ENCODE measurements at regions not wholly inside any gene's neighbourhood (a gene's known extent, or its start where the extent isn't known, plus 50 kb on each side); places are given as distances from the start of the nearest gene placed in this dataset.
"Not testable (repeated sequence)": the region's sequence is repeated elsewhere in the genome, so short reads cannot be mapped to it uniquely, and the experiment has no call there.

DNA sequence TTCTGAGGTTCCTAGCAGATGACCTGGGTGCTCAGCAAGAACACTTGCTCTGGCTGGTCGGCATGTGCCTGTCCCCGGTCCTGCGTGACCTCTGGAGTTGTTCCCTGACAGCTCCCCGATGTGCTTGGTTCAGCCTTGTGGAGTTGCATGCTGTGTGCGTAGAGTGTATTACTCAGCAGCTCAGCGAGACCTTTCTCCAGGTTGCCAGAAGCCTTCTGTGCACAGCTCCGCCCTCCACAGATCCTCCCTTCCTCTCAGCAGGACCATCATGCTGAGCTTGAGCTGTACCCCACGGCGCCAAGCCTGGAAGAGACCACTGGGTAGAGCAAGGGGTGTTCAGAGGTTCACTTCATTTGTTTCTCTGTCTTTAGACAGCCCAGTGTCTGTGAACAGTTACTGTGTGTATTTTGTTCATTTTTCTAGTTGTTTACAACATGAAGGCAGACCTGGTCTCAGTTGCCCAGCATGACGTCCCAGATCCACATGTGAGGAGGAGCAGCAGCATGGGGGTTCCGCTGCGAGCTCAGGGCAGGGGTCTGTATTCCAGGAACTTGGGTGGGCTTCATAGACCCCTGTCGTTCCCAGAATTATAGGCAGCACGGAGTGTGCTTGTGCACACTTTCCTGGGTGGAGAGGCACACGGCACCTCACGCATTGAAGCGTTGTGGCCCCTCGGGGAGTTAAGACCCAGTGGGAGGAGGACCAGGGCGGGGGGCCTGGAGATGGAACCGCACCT lies 148.6 kb downstream of the IGLL1 start:
- H3K27ac Mint-ChIP-seq: no peak overlapping the region
- H3K36me3 Mint-ChIP-seq: peaks cover 0 to 15% of the 10 kb centered on the region in 2 donors
- ATAC-seq (replicated peaks) (no peak), DNase-seq (no peak)
- H3K9me3 Mint-ChIP-seq: peaks cover 5 to 11% of the 10 kb centered on the region in 2 donors
- H3K27me3 Mint-ChIP-seq: peaks cover 4 to 11% of the 10 kb centered on the region in 2 donors
- peaks cover 9 to 29% of the 10 kb centered on the region in 2 donors for H3K4me1 Mint-ChIP-seq
- H3K4me3 Mint-ChIP-seq: no peak overlapping the region

DNA sequence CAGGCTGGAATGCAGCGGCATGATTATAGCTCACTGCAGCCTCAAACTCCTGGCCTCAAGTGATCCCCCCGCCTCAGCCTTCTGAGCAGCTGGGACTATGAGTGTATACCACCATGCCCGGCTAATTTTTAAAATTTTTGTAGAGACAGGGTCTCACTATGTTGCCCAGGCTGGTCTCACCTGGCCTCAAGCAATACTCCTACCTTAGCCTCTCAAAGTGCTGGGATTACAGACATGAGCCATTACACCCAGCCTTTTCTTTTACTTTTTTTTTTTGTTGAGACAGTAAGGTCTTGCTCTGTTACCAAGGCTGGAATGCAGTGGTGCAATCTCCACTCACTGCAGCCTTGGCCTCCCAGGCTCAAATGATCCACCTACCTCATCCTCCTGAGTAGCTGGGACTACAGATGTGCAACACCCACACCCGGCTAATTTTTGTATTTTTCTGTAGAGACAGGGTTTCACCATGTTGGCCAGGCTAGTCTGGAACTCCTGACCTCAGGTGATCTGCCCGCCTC lies 155.5 kb downstream of the IGLL1 start:
- not testable (repeated sequence) for DNase-seq; H3K9me3 Mint-ChIP-seq; H3K27me3 Mint-ChIP-seq; ATAC-seq (replicated peaks); H3K36me3 Mint-ChIP-seq
- H3K27ac Mint-ChIP-seq: peak overlapping the region; percentile 39
- peaks cover 7 to 41% of the 10 kb centered on the region in 2 donors for H3K4me1 Mint-ChIP-seq
- H3K4me3 Mint-ChIP-seq: peak overlapping the region in 1 of 2 donors; percentile 39

DNA sequence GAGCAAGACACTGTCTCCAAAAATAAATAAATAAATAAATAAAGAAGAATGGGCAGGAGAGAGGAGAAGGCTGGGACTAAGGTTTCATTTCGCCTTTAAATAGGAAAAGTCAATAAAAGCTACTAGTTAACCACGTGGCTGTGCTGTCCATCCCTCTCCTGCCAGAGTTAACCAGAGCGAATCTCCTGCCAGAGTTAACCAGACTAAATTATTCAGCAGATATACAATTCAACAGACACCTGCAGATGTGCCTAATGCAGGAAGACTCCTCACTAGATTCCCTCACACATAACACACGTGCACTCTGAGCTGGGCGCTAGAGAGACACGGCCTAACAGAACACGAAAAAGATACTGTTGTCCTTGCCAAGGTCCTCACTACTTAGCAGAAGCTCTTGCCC lies 156.1 kb downstream of the IGLL1 start:
- DNase-seq (no peak), ATAC-seq (replicated peaks) (peak; percentile 16 to 30)
- H3K27ac Mint-ChIP-seq: peak overlapping the region; percentile 39
- no peaks in the 10 kb centered on the region for H3K27me3 Mint-ChIP-seq
- H3K36me3 Mint-ChIP-seq: no peaks in the 10 kb centered on the region
- H3K4me3 Mint-ChIP-seq: no peak overlapping the region
- H3K4me1 Mint-ChIP-seq: peaks cover 7 to 40% of the 10 kb centered on the region in 2 donors
- no peaks in the 10 kb centered on the region for H3K9me3 Mint-ChIP-seq

DNA sequence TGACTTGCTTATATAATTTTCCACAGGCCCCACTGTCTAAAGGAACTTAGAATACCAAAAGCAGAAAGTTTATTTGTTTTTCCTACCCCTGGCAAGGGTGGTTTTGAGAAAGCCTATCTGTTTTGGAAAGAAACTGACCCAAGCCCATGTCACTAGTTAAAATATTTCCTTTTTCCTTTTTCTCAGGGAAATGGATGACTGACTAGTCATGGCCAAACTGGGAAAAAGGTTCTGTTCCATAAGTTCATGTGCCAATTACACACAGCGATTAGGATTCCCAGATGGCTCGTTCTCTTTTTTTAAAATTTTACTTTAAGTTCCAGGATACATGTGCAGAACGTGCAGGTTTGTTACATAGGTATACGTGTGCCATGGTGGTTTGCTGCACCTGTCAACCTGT lies 157.8 kb downstream of the IGLL1 start:
- peaks cover 8 to 40% of the 10 kb centered on the region in 2 donors for H3K4me1 Mint-ChIP-seq
- H3K27ac Mint-ChIP-seq; H3K4me3 Mint-ChIP-seq; ATAC-seq (replicated peaks); H3K36me3 Mint-ChIP-seq; H3K27me3 Mint-ChIP-seq; DNase-seq; H3K9me3 Mint-ChIP-seq: not testable (repeated sequence)

DNA sequence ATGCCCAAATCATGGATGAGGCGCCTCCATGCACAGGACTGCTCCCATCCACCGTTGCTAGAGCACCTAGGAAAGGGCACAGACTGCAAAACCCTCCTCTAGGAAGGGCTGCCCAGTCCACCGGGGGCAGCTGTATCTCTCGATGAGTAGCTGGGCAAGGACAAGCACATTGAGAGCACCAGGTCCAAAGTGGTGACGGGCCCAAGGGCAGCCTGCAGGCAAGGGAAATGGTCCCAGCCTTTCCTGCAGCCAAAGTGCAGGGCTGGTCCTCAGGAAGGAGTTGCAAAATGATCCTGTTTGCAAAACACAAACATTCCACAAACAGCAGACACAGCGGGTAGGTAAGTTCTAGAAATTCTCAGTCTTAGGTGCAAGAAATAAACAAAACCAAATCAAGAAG lies 158.8 kb downstream of the IGLL1 start:
- not testable (repeated sequence) for H3K36me3 Mint-ChIP-seq; H3K4me3 Mint-ChIP-seq; DNase-seq; ATAC-seq (replicated peaks); H3K27ac Mint-ChIP-seq; H3K27me3 Mint-ChIP-seq; H3K9me3 Mint-ChIP-seq
- H3K4me1 Mint-ChIP-seq: peaks cover 7 to 34% of the 10 kb centered on the region in 2 donors

DNA sequence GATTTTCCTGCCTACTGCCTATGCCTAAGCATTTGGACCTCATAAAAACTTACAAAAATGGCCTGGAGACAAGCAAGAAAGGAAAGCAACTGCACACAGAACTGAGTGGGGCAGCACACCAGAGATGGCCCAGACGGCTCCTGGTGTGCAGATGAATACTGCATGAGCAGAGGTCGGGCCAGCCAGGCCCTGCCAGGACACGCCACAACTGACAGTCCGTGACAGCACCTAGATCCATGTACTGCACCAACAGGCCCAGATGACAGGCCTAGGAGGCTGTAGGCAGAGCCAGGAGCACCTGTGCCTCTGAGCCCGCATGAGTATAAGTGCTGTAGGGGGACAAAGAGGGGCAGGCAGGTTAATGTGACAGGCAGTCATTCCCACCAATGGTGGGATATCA lies 160.2 kb downstream of the IGLL1 start:
- Mint-ChIP-seq H3K4me3 (no peak overlapping the region), H3K9me3 (no peaks in the 10 kb centered on the region), H3K36me3 (no peaks in the 10 kb centered on the region), H3K4me1 (peaks cover 2 to 24% of the 10 kb centered on the region in 2 donors), H3K27ac (no peak overlapping the region), H3K27me3 (peaks cover 0 to 6% of the 10 kb centered on the region in 2 donors)
- ATAC-seq (replicated peaks): no peak
- DNase-seq: no peak

DNA sequence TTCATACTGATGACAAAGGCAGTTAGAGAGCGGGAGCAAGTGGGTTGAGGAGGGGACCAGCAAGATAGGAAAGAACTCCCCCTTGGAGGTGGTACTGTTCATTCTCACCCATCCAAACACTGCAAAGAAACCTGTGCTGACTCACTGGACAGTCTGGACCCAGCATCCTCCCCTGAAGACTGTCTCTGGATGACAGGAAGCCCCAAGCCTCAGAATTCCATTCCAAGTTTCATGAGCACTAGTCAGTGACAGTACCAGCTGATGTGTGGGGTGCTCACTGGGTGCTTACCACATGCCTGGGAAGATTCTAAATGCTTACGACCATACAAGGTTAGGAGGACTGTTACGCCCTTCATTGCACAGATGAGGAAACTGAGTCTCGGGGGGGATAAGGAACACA lies 160.9 kb downstream of the IGLL1 start:
- no peaks in the 10 kb centered on the region for H3K9me3 Mint-ChIP-seq
- DNase-seq (no peak), ATAC-seq (replicated peaks) (no peak)
- peaks cover 0 to 6% of the 10 kb centered on the region in 2 donors for H3K27me3 Mint-ChIP-seq
- no peak overlapping the region for H3K4me3 Mint-ChIP-seq
- no peaks in the 10 kb centered on the region for H3K36me3 Mint-ChIP-seq
- H3K27ac Mint-ChIP-seq: no peak overlapping the region
- peaks cover 2 to 18% of the 10 kb centered on the region in 2 donors for H3K4me1 Mint-ChIP-seq

DNA sequence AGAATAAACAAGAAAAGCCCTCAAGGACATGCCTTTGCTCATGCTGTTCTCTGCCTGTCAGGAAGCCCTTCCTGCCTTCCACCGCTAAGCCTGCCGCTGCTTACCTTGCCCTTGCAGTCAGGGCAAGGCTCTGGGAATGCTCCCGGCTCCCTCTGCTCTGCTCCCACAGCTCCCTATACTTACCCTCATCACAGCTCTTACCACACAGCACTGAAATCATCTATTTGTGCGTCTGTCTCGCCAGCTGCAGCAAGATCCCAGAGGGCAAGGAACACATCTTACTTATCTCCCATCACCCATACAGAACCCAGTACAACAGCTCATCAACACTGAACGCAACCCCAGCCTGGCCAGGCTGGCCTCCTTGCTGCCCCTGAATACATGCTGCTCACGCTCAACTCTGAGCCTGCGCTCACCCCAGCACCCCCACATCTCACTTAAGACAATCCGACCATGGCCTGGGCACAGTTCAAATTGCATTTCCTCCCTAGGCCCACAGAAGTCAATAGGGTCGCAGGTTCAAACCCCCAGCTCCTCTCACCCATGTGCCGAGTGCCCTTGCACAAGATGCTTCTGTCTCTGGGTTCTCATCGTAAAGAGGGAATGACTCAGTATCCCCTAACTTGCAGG lies 161.8 kb downstream of the IGLL1 start:
- no peak for ATAC-seq (replicated peaks)

DNA sequence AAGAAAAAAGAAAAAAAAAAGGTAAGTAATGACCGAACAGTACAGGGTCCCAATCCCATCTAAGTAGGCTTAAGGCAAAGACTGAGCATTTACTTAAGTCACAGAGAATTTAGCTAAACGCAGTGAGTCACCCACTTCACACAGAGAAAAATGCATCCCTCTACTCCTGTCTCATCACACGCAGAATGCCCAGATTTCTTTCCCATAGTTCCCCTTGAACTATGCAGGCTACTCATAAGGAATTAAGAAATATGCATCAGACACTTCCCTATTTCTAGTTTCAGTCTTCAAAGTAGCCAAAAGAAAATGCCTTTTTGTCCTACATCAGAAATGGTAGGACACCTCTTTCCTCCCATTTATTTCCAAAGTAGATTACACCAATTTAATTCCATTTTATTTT lies 162.8 kb downstream of the IGLL1 start:
- not testable (repeated sequence) for H3K4me3 Mint-ChIP-seq; H3K4me1 Mint-ChIP-seq; ATAC-seq (replicated peaks); H3K27ac Mint-ChIP-seq; H3K9me3 Mint-ChIP-seq; H3K27me3 Mint-ChIP-seq; DNase-seq; H3K36me3 Mint-ChIP-seq

More for the DNA sequence above, 161.8 kb downstream of the IGLL1 start:
- Mint-ChIP-seq H3K9me3 (no peaks in the 10 kb centered on the region), H3K27ac (peak overlapping the region; percentile 57), H3K4me3 (no peak overlapping the region), H3K4me1 (peaks cover 2 to 9% of the 10 kb centered on the region in 2 donors), H3K27me3 (peaks cover 0 to 6% of the 10 kb centered on the region in 2 donors), H3K36me3 (no peaks in the 10 kb centered on the region)
- no peak for DNase-seq

DNA sequence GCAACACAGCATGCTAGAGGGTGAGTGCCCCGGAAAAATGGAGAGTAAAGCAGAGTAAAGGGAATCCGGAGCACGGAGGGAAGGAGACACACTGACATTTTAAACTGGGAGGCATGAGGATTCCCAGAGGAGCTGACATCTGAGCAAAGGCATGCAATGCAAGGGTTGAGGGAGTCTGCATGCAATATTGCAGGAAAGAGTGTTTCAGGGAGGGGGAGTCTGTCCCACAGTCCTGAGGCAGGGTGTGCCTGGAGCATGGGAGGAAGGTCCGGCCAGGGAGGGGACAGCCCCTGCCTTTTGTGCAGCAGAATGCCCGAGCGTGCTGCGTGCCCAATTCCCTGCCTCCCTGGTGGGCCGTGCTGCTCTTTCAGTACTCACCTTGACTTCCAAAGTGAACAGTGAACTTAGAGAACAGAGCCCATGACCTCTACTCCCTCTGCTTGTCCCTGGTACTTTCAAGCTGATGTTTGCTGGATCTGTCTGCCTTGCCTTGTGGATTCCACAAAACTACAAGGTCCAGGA lies 163.9 kb downstream of the IGLL1 start:
- H3K27ac Mint-ChIP-seq; H3K36me3 Mint-ChIP-seq; ATAC-seq (replicated peaks); H3K9me3 Mint-ChIP-seq; H3K4me1 Mint-ChIP-seq; DNase-seq; H3K4me3 Mint-ChIP-seq; H3K27me3 Mint-ChIP-seq: not testable (repeated sequence)

DNA sequence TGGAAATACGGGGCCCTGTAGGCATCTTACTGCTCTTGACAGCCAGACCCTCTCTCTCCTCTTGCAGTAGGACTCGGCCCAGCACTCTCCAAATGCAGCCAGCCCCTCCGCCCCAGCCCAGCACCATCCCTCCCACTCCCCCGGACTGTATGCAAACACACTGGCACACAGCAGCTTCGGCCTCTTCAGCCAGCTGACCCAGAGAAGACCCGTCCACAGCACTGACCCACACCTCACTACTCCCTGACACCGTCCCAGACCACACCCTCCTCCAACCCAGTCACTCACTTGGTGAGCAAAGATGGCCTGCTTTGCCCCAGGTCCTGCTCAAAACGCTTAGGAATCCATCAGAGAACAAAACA lies 164.6 kb downstream of the IGLL1 start:
- ATAC-seq (replicated peaks) (no peak), DNase-seq (no peak)
- Mint-ChIP-seq H3K9me3 (no peaks in the 10 kb centered on the region), H3K4me1 (peaks cover 5 to 9% of the 10 kb centered on the region in 2 donors), H3K27ac (no peak overlapping the region), H3K4me3 (no peak overlapping the region), H3K36me3 (no peaks in the 10 kb centered on the region), H3K27me3 (peaks cover 0 to 6% of the 10 kb centered on the region in 2 donors)

DNA sequence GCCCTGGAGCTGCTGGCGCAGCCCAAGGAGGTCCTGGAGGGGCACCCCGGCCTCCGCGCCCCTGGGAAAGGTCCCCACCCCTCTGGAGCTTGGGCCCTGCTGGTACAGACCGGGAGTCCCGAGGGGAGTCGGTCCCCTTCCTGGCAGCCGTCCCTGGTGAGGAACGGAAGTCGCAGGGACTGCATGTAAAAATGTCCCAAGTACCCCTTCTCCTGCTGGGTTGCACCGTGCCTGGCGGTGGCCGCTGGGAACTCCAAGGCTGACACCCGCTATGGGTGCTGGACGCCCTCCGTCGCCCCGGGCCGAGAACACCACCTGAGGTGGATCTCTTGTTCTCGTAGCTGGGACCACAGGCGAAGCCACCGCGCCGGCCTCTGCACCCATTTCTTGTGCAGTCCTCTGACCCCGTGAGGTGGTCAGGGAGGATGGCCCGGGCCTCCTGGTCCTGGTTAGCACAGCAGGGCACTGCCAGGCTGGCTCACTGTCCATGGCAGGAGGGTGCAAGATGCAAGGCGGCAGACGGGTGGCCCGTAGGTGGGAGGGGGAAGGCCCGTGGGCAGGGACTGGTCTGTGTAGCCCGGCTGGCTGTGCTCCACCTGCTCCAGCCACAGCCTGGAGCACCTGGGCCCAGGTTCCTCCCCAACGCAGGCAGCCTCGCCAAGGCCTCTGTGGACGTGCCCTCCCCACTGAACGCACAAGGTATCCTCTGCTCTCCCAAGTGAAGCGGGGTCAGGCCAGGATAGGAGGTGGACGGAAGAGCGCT lies 165.2 kb downstream of the IGLL1 start:
- Mint-ChIP-seq H3K27ac (no peak overlapping the region), H3K9me3 (no peaks in the 10 kb centered on the region), H3K4me3 (no peak overlapping the region), H3K4me1 (peaks cover 5 to 9% of the 10 kb centered on the region in 2 donors), H3K27me3 (peaks cover 0 to 6% of the 10 kb centered on the region in 2 donors), H3K36me3 (no peaks in the 10 kb centered on the region)
- no peak for ATAC-seq (replicated peaks)
- no peak for DNase-seq

DNA sequence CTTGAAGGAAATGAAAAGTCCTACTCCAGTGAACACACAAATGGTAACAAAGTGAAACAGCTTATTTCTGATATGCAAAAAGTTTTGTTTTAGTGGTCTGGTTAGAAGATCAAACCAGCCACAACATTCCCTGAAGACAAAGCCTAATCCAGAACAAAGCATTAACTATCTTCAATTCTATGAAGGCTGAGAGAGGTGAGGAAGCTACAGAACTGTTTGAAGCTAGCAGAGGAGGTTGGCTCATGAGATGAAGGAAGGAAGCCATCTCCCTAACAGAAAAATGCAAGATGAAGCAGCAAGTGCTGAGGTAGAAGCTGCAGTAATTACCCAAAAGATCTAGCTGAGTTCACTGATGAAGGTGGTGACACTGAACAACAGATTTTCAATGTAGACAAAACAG lies 168.4 kb downstream of the IGLL1 start:
- Mint-ChIP-seq H3K4me1 (peaks cover 3 to 9% of the 10 kb centered on the region in 2 donors), H3K4me3 (no peak overlapping the region), H3K9me3 (no peaks in the 10 kb centered on the region), H3K36me3 (no peaks in the 10 kb centered on the region), H3K27me3 (no peaks in the 10 kb centered on the region), H3K27ac (no peak overlapping the region)
- ATAC-seq (replicated peaks) (no peak), DNase-seq (no peak)

DNA sequence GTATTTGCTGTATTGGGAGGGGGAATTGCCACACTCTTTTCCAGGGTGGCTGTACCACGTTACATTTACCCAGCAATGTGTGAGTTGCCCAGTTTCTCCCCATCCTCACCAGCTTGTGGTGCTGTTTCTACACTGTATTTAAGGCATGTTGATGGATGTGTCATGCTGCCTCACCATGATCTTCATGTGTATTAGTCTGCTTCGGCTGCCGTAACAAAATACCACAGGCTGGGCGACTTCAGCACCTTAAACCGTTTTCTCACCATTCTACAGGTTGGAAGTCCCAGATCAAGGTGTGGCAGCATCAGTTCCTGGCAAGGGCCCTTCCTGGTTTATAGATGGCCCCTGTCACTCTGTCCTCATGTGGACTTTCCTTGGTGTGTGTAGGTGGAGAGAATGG lies 169.7 kb downstream of the IGLL1 start:
- ATAC-seq (replicated peaks): no peak
- no peak overlapping the region for H3K27ac Mint-ChIP-seq
- no peaks in the 10 kb centered on the region for H3K27me3 Mint-ChIP-seq
- H3K4me3 Mint-ChIP-seq: no peak overlapping the region
- H3K4me1 Mint-ChIP-seq: peaks cover 3 to 9% of the 10 kb centered on the region in 2 donors
- H3K36me3 Mint-ChIP-seq: no peaks in the 10 kb centered on the region
- H3K9me3 Mint-ChIP-seq: no peaks in the 10 kb centered on the region
- DNase-seq: no peak

Data from stimulated activated naive B cell treated with anti-CD40 and anti-IgM and Interleukin-4, amounts not matched to agents 10 μg/mL and 1 μg/mL and 100 μg/mL, for 72 hours (primary cell).